ENCODE measurements at regions not wholly inside any gene's neighbourhood (a gene's known extent, or its start where the extent isn't known, plus 50 kb on each side); places are given as distances from the start of the nearest gene placed in this dataset.
"Not testable (repeated sequence)": the region's sequence is repeated elsewhere in the genome, so short reads cannot be mapped to it uniquely, and the experiment has no call there.

DNA sequence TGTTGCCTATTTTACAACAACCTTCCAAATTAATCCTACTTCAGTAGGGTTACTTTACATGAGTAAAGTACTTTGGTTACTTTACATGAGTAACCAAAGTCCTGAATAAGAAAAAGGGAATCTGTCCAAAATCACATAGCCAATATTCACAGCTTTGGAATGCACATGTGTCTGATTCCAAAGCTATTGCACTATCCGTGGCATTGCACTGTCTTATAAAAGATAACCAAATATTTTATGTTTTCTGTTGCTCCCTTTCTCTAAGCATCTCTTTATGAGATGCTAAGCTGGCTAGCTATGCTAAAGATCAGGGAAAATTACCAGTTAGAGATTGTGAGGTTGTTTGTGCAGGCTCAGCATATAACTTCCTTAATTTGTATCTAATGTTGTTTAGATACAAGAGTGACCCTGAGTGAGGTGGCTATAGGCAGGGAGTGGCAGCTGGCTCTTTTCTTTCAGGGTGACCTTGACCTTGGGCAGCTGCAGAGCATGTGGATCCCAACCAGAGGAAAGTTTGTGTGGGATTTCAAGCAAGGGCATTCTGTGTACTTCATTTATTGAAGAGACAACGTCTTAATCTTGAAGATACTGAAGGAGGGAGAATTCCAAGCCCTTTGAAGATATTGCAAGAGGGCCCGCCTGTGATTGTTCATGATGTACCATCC, 366.1 kb upstream of the ANKRD30A start:
- Histone ChIP-seq H3K27me3 (ENCODE audit: control insufficient read depth, insufficient read depth, low read length) (no peaks in the 10 kb centered on the region), H3K4me1 (ENCODE audit: control insufficient read depth, insufficient read depth, low read length) (no peaks in the 10 kb centered on the region), H3K36me3 (ENCODE audit: control insufficient read depth, insufficient read depth, low read length) (no peaks in the 10 kb centered on the region), H3K9ac (ENCODE audit: low read length) (no peak overlapping the region), H3K9me3 (ENCODE audit: control insufficient read depth, low read length) (no peaks in the 10 kb centered on the region), H3K4me3 (ENCODE audit: low read length) (no peak overlapping the region)

GRCh38 chr10:36748128-36748871, 377.1 kb upstream of the ANKRD30A start:
- no peaks in the 10 kb centered on the region for H3K4me1 ChIP-seq (ENCODE audit: control insufficient read depth, insufficient read depth, low read length)
- no peaks in the 10 kb centered on the region for H3K36me3 ChIP-seq (ENCODE audit: control insufficient read depth, insufficient read depth, low read length)
- no peaks in the 10 kb centered on the region for H3K27me3 ChIP-seq (ENCODE audit: control insufficient read depth, insufficient read depth, low read length)
- H3K9me3 ChIP-seq (ENCODE audit: control insufficient read depth, low read length) = no peaks in the 10 kb centered on the region
- H3K4me3 ChIP-seq (ENCODE audit: low read length) = no peak overlapping the region
- no peak overlapping the region for H3K9ac ChIP-seq (ENCODE audit: low read length)

DNA sequence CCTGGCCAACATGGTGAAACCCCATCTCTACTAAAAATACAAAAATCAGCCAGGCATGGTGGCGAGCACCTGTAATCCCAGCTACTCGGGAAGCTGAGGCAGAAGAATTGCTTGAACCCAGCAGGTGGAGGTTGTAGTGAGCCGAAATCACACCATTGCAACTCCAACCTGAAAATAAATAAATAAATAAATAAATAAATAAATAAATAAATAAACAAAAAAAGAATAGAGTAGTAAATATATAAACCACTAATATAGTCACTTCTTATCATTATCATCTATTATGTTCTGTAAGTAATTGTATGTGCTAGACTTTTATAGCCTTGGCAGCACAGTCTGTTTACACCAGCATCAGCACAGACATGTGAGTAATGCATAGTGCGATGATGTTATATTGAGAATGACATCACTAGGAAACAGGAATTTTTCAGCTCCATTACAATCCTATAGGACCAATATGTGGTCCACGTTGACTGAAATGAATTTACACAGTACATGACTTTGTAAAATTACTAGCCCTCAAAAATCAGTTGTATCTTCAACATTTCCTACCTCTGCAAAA, 385.4 kb upstream of the ANKRD30A start:
- H3K27me3 ChIP-seq (ENCODE audit: control insufficient read depth, insufficient read depth, low read length) = no peaks in the 10 kb centered on the region
- H3K4me3 ChIP-seq (ENCODE audit: low read length) = no peak overlapping the region
- H3K9me3 ChIP-seq (ENCODE audit: control insufficient read depth, low read length) = no peaks in the 10 kb centered on the region
- no peak overlapping the region for H3K9ac ChIP-seq (ENCODE audit: low read length)
- H3K4me1 ChIP-seq (ENCODE audit: control insufficient read depth, insufficient read depth, low read length) = no peaks in the 10 kb centered on the region
- no peaks in the 10 kb centered on the region for H3K36me3 ChIP-seq (ENCODE audit: control insufficient read depth, insufficient read depth, low read length)

GRCh38 chr10:36738738-36739431, 386.5 kb upstream of the ANKRD30A start:
- Histone ChIP-seq H3K9me3 (ENCODE audit: control insufficient read depth, low read length) (no peaks in the 10 kb centered on the region), H3K4me3 (ENCODE audit: low read length) (no peak overlapping the region), H3K36me3 (ENCODE audit: control insufficient read depth, insufficient read depth, low read length) (no peaks in the 10 kb centered on the region), H3K9ac (ENCODE audit: low read length) (no peak overlapping the region), H3K4me1 (ENCODE audit: control insufficient read depth, insufficient read depth, low read length) (no peaks in the 10 kb centered on the region), H3K27me3 (ENCODE audit: control insufficient read depth, insufficient read depth, low read length) (no peaks in the 10 kb centered on the region)

GRCh38 chr10:36736311-36736710, 389.1 kb upstream of the ANKRD30A start:
- no peaks in the 10 kb centered on the region for H3K9me3 ChIP-seq (ENCODE audit: control insufficient read depth, low read length)
- H3K27me3 ChIP-seq (ENCODE audit: control insufficient read depth, insufficient read depth, low read length) = no peaks in the 10 kb centered on the region
- H3K4me1 ChIP-seq (ENCODE audit: control insufficient read depth, insufficient read depth, low read length) = no peaks in the 10 kb centered on the region
- H3K9ac ChIP-seq (ENCODE audit: low read length) = no peak overlapping the region
- no peak overlapping the region for H3K4me3 ChIP-seq (ENCODE audit: low read length)
- H3K36me3 ChIP-seq (ENCODE audit: control insufficient read depth, insufficient read depth, low read length) = no peaks in the 10 kb centered on the region

DNA sequence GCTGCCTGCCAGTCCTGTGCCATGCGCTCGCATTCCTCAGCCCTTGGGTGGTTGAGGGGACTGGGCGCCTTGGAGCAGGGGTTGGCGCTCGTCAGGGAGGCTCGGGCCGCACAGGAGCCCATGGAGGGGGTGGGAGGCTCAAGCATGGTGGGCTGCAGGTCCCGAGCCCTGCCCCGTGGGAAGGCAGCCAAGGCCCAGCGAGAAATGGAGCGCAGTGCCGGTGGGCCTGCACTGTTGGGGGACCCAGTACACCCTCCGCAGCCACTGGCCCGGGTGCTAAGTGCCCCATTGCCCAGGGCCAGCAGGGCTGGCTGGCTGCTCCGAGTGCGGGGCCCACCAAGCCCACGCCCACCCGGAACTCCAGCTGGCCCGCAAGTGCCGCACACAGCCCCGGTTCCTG, 390.8 kb upstream of the ANKRD30A start:
- not testable (repeated sequence) for H3K4me1 ChIP-seq (ENCODE audit: control insufficient read depth, insufficient read depth, low read length); H3K9me3 ChIP-seq (ENCODE audit: control insufficient read depth, low read length); H3K4me3 ChIP-seq (ENCODE audit: low read length); H3K27me3 ChIP-seq (ENCODE audit: control insufficient read depth, insufficient read depth, low read length); H3K36me3 ChIP-seq (ENCODE audit: control insufficient read depth, insufficient read depth, low read length); H3K9ac ChIP-seq (ENCODE audit: low read length)

DNA sequence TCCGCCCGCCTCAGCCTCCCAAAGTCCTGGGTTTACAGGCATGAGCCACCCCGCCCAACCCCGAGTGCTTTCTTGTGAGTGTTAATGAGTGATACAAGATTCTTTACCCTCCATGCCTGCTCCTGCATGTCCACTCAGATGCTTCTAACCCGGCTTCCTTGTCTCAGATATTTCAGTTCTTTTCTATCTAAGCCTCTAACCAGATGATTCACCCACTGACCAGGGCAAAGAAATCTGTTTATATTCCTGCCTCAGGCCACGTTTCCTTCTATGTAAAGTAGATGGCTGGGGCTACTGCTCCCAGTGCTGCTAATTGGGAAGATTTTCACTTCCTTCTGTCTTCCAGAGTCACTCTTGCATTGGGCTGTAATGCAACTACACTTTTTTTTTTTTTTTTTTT, 395.1 kb upstream of the ANKRD30A start:
- H3K9ac ChIP-seq (ENCODE audit: low read length) = no peak overlapping the region
- no peak overlapping the region for H3K4me3 ChIP-seq (ENCODE audit: low read length)
- H3K4me1 ChIP-seq (ENCODE audit: control insufficient read depth, insufficient read depth, low read length) = no peaks in the 10 kb centered on the region
- no peaks in the 10 kb centered on the region for H3K36me3 ChIP-seq (ENCODE audit: control insufficient read depth, insufficient read depth, low read length)
- no peaks in the 10 kb centered on the region for H3K9me3 ChIP-seq (ENCODE audit: control insufficient read depth, low read length)
- H3K27me3 ChIP-seq (ENCODE audit: control insufficient read depth, insufficient read depth, low read length) = no peaks in the 10 kb centered on the region

GRCh38 chr10:36728626-36729025, 396.8 kb upstream of the ANKRD30A start:
- Histone ChIP-seq H3K9me3 (ENCODE audit: control insufficient read depth, low read length) (no peaks in the 10 kb centered on the region), H3K9ac (ENCODE audit: low read length) (no peak overlapping the region), H3K27me3 (ENCODE audit: control insufficient read depth, insufficient read depth, low read length) (no peaks in the 10 kb centered on the region), H3K36me3 (ENCODE audit: control insufficient read depth, insufficient read depth, low read length) (no peaks in the 10 kb centered on the region), H3K4me1 (ENCODE audit: control insufficient read depth, insufficient read depth, low read length) (no peaks in the 10 kb centered on the region), H3K4me3 (ENCODE audit: low read length) (no peak overlapping the region)

- Histone ChIP-seq H3K9me3 (ENCODE audit: control insufficient read depth, low read length) (no peaks in the 10 kb centered on the region), H3K36me3 (ENCODE audit: control insufficient read depth, insufficient read depth, low read length) (no peaks in the 10 kb centered on the region), H3K4me1 (ENCODE audit: control insufficient read depth, insufficient read depth, low read length) (no peaks in the 10 kb centered on the region), H3K27me3 (ENCODE audit: control insufficient read depth, insufficient read depth, low read length) (no peaks in the 10 kb centered on the region), H3K9ac (ENCODE audit: low read length) (no peak overlapping the region), H3K4me3 (ENCODE audit: low read length) (no peak overlapping the region)
These were observed 399.5 kb upstream of the ANKRD30A start for GRCh38 chr10:36725581-36726520.

DNA sequence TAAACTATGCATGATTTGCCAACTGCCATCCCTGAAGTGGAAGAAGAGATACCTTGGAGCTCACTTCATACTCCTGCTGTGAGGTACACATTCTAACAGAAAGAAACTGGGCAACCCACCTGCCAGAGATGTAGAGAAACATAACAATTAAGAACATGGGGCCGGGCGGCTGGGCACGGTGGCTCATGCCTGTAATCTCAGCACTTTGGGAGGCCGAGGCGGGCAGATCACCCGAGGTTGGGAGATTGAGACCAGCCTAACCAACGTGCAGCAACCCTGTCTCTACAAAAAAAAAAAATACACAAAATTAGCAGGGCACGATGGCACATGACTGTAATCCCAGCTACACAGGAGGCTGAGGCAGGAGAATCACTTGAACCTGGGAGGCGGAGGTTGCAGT, 402.6 kb upstream of the ANKRD30A start:
- no peak overlapping the region for H3K4me3 ChIP-seq (ENCODE audit: low read length)
- H3K4me1 ChIP-seq (ENCODE audit: control insufficient read depth, insufficient read depth, low read length) = no peaks in the 10 kb centered on the region
- H3K9me3 ChIP-seq (ENCODE audit: control insufficient read depth, low read length) = no peaks in the 10 kb centered on the region
- H3K27me3 ChIP-seq (ENCODE audit: control insufficient read depth, insufficient read depth, low read length) = no peaks in the 10 kb centered on the region
- H3K36me3 ChIP-seq (ENCODE audit: control insufficient read depth, insufficient read depth, low read length) = no peaks in the 10 kb centered on the region
- H3K9ac ChIP-seq (ENCODE audit: low read length) = no peak overlapping the region

DNA sequence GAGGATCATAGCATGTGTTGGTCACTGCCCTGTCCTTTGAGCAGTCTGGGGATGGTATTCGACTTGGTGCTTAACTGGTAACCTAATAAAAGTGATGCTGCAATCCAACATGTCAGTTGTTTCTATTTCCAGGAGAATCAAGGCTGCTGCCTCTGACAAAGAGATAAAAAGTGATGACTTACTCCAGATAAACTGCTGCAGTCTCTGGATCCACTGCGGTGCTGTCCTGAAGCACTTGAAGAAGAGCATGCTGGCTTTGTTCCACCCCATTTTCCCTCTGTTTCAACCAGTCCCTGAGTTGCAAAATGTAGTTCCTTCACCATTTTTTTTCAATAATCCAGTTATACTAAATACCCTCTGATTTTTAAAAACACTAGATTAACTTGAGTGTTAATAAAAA, 403.5 kb upstream of the ANKRD30A start:
- H3K9ac ChIP-seq (ENCODE audit: low read length) = no peak overlapping the region
- H3K4me1 ChIP-seq (ENCODE audit: control insufficient read depth, insufficient read depth, low read length) = no peaks in the 10 kb centered on the region
- H3K4me3 ChIP-seq (ENCODE audit: low read length) = no peak overlapping the region
- no peaks in the 10 kb centered on the region for H3K36me3 ChIP-seq (ENCODE audit: control insufficient read depth, insufficient read depth, low read length)
- H3K27me3 ChIP-seq (ENCODE audit: control insufficient read depth, insufficient read depth, low read length) = no peaks in the 10 kb centered on the region
- H3K9me3 ChIP-seq (ENCODE audit: control insufficient read depth, low read length) = no peaks in the 10 kb centered on the region
